HPDE6-E6E7 (cell line): ENCODE measurements at regions not wholly inside any gene's neighbourhood (a gene's known extent, or its start where the extent isn't known, plus 50 kb on each side); places are given as distances from the start of the nearest gene placed in this dataset.
"Not testable (repeated sequence)": the region's sequence is repeated elsewhere in the genome, so short reads cannot be mapped to it uniquely, and the experiment has no call there.

Experiments
- DNase-seq: peaks from one replicate; pipeline ENCODE4 v3.0.0; 2011; ENCODE audit warnings: missing footprints; ENCODE audit errors: extremely low spot score

- no peak for DNase-seq
Observed at GRCh38 chr5:68862560-68862959, 231.3 kb upstream of the SLC30A5 start.

- DNase-seq, result not testable (repeated sequence)
Observed at GRCh38 chr5:68865192-68865591, 228.6 kb upstream of the SLC30A5 start.

- DNase-seq, result no peak
Observed at GRCh38 chr5:68872088-68872839, 221.6 kb upstream of the SLC30A5 start.

- no peak for DNase-seq
Observed at GRCh38 chr5:68873198-68873597, 220.6 kb upstream of the SLC30A5 start.

- no peak for DNase-seq
Observed at GRCh38 chr5:68875351-68875750, 218.5 kb upstream of the SLC30A5 start.

DNA sequence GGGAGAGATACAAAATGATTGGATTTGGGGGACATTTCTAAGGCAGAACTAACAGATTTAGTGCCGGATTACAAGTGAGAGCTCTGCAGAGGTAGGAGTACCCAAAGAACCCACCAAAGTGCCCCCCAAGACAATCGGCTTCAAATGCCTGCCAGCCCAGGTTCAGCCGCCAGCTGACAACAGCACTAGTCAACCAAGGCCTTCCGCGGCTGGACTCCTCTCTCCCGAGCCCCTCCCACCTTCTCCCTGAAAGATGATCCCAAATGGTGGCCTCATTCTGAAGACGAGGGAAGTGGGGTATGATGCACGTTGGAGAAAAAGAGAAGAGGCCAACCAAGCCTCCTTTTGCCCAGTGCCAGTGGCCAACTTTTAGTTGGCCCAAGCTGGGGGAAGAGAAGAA lies 210.4 kb upstream of the SLC30A5 start:
- no peak for DNase-seq

GRCh38 chr5:68884144-68884754 lies 209.6 kb upstream of the SLC30A5 start:
- DNase-seq, result no peak

DNA sequence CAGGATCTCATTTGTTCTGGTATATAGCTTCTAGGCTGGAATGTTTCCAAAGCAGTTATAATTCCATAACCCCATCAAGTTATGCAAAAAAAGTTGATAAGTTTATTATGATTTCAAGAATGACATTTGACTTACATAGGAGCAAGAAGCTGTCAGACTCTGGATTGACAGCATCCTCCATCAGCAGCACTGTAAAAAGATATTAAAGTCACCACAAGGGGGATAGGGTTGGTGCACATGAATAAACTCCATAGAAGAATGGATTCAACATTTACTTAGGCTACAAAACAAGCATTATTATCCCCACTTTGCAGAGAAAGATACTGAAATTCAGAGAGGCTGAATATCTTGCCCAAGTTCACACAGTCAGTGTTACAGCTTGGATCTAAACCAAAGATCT lies 208.9 kb upstream of the SLC30A5 start:
- DNase-seq, result no peak

GRCh38 chr5:68886814-68887213 lies 207.0 kb upstream of the SLC30A5 start:
- no peak for DNase-seq

DNA sequence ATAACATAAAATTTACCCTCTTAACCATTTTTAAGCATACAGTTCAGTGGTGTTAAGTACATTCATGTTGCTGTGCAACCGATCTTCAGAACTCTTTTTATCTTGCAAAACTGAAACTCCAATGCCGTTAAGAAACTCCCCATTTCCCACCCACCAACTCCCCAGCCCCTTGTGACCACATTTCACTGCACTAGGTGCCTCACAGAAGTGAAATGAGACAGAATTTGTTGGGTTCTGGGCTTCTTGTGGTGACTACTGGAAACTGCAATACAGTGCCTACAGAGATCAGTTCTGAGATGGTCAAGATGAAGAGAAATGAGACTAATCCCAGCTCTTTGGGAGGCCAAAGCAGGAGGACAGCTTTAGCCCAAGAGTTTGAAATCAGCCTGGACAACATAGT lies 202.1 kb upstream of the SLC30A5 start:
- DNase-seq, result no peak

- no peak for DNase-seq
Observed at GRCh38 chr5:68894673-68895072, 199.1 kb upstream of the SLC30A5 start.

GRCh38 chr5:68898951-68899471 lies 194.8 kb upstream of the SLC30A5 start:
- peak; percentile 58 for DNase-seq

DNA sequence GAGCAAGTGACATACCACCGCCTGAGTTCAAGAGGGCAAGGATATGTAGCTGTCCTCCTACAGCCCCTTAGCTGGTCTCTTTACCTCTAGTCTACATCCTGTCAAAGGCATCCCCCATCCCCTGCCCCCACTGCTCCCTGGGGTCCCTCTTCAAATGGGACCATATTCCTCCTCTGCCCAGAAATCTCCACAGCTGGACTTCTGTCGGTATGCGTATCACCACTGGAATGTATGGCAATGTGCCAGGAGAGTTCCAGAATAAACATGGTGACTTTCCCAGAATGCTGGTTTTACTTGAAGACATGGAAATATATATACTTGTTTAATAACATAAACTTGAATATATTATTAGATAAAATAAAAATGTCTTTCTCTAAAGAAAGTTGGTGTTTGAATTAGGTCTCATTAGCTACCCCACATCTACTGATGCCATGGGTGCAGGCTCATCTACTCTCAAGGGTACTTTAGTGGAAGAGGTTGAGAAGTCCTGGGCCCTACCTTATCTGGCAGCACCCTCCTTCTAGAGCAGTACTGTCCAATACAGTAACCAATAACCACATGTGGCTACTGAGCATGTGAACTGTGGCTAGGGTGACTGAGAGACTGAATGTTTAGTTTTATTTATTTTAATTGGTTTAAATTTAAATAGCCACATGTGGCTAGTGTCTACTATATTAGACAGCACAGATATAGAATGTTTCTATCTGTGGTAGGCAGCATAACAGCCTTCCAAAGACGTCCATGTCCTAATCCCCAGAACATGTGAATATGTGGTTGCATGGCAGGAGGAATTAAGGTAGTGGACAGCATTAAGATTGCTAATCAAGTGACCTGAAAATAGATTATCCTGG lies 181.7 kb upstream of the SLC30A5 start:
- no peak for DNase-seq

DNA sequence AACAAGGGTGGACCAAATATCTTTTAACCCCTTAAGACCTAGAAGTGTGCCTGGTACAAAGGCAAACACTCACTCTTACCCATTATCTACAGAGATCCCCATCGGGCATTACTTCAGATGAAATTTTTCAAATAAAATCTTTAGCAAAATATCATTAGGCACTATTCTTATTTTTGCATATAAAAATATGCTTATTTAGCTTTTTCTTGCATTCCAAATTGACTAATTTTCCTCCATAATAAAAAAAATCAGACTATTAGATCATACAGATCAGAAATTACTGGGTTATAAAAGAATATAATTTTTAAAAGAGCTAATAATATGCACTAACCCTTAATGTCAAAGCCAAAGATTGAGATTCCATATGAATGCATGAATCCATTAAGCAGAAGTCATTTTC lies 178.7 kb upstream of the SLC30A5 start:
- DNase-seq, result no peak

- no peak for DNase-seq
Observed at GRCh38 chr5:68918306-68918705, 175.5 kb upstream of the SLC30A5 start.

GRCh38 chr5:68919988-68920490 lies 173.8 kb upstream of the SLC30A5 start:
- no peak for DNase-seq

- DNase-seq, result no peak
Observed at GRCh38 chr5:68920888-68921287, 172.9 kb upstream of the SLC30A5 start.

- no peak for DNase-seq
Observed at GRCh38 chr5:68922172-68922987, 171.4 kb upstream of the SLC30A5 start.

DNA sequence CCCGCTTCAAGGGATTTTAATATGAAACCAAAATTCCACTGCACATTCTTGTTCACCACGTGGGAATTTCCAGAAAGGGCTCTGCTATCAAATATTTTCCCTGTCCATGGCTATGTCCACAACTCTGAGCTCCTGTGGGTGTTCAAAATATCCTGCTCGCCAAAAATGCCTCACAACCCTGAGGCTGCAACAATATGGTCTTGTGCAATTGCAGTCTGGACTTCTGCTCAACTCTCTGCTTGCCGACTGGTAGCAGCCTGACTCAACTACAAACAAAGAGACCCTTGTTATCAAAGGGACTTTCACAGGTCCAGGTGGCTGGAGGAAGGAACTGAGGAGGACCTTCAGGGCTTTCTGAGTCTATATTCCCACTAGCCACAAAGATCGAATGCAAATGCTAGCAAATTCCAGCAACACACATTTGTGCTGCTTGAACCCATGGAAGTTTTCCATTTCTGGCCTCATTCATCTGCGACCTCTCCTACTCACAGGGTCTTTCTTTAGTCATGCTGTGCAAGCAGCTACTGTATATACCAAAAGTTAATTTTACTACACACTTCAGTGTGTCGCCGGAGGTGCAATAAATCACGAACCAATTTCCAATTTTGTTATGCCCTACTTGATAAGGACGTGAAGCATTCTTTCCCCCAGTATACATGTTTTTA lies 169.2 kb upstream of the SLC30A5 start:
- DNase-seq, result no peak

DNA sequence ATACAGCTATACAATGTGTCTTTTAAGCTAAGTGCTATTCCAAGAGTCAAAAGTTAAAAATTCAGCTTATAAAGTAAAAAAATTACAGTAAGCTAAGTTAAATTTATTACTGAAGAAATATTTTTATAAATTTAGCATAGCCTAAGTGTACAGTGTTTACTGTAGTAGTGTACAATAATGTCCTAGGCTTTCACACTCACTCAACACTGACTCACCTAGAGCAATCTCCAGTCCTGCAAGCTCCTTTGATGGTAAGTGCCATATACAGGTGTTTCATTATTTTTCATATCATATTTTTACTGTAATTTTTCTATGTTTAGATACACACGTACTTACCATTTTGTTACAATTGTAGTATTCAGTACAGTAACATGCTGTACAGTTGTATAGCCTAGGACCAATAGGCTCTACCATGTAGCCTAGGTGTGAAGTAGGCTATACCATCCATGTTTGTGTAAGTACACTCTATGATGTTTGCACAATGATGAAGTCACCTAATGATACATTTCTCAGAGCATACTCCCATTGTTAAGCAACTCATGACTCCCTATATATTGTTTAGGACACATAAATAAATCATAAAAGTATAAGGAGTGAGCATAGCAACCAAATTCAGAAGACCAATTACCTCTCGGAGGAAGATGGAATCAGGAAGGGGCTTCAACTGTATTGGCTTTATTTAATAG lies 165.1 kb upstream of the SLC30A5 start:
- DNase-seq, result no peak
